A549 (cell line): ENCODE measurements at regions not wholly inside any gene's neighbourhood (a gene's known extent, or its start where the extent isn't known, plus 50 kb on each side); places are given as distances from the start of the nearest gene placed in this dataset.

Experiments
- BCL3 ChIP-seq: fragments of >200 bp; sonication (Bioruptor Twin); formaldehyde crosslinking; IDR thresholded peaks from 3 replicates; pipeline ENCODE4 v1.6.1; 2016
- CTCF ChIP-seq: fragments of >200 bp; sonication (Bioruptor Twin); formaldehyde crosslinking; IDR thresholded peaks from 3 replicates; pipeline ENCODE4 v1.5.1; 2016
- USF2 ChIP-seq: fragments of 450-650 bp; IDR thresholded peaks from 2 replicates; pipeline ENCODE4 v1.6.1; 2014; ENCODE audit warnings: antibody characterized with exemption

GRCh38 chr7:35316549-35316948 is 62.6 kb upstream of the TBX20 start:
- TF ChIP-seq CTCF (no peak), BCL3 (no peak), USF2 (no peak)
